GM18861 (cell line): ENCODE measurements at regions not wholly inside any gene's neighbourhood (a gene's known extent, or its start where the extent isn't known, plus 50 kb on each side); places are given as distances from the start of the nearest gene placed in this dataset.

Source experiments
- ATAC-seq: cut with Tn5 transposase; IDR thresholded peaks from one replicate; pipeline ENCODE4 v1.9.1; 2021; ENCODE audit not compliant: unreplicated experiment

- ATAC-seq, result no peak
Observed at GRCh38 chr7:131098527-131098926, 229.1 kb upstream of the MKLN1 start.

- ATAC-seq, result no peak
Observed at GRCh38 chr7:131100357-131101054, 227.2 kb upstream of the MKLN1 start.

DNA sequence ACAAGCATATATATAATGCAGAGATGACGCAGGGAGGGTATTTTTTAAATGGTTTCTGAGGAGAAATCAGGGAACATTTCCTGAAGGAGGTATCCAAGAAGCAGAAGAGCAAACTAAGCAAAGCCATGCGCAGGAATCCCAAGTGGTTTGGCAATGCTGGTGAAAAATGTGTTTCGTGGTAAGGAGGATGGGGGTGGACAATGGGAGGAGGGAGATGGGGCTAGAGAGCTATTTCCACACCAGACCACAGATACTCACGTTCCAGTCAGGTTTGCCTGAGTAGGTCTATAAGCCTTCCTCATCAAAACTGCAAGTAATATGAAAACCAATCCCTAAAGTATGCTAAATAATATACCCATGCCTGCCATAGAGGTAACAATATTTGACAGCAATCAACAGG, 223.7 kb upstream of the MKLN1 start:
- ATAC-seq, result no peak

DNA sequence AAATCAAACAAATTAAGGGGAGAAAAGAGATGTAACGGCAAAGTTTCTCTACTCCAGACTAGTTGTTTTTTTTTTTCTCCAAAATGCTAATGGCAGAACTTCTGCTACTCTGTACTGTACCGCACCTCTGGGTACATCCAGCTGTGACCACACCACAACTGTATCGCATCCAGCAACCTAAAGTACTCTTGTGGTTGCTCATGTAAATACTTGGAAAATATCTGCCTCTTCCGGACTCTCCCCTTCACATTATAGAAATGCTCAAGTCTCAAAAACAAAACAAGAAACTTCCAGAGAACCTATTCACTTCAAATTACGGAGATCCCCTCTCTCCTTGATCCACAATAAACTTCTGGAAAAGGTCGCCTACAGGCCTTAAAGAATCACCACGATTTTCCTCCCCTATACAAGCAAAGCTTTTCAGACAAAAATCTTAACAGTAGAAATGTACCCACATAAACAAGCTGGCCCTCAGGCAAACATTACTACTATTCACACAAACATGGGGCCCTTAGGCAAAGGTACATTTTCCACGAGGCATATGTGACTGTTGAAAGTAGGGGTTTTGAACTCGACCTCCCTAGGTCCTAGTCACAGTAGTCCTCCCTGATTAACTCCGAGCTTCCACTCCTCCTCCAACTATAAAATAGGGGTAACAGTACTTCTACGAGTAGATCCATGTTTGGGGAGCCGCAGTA, 222.9 kb upstream of the MKLN1 start:
- no peak for ATAC-seq

- no peak for ATAC-seq
Observed at GRCh38 chr7:131105294-131105798, 222.3 kb upstream of the MKLN1 start.

DNA sequence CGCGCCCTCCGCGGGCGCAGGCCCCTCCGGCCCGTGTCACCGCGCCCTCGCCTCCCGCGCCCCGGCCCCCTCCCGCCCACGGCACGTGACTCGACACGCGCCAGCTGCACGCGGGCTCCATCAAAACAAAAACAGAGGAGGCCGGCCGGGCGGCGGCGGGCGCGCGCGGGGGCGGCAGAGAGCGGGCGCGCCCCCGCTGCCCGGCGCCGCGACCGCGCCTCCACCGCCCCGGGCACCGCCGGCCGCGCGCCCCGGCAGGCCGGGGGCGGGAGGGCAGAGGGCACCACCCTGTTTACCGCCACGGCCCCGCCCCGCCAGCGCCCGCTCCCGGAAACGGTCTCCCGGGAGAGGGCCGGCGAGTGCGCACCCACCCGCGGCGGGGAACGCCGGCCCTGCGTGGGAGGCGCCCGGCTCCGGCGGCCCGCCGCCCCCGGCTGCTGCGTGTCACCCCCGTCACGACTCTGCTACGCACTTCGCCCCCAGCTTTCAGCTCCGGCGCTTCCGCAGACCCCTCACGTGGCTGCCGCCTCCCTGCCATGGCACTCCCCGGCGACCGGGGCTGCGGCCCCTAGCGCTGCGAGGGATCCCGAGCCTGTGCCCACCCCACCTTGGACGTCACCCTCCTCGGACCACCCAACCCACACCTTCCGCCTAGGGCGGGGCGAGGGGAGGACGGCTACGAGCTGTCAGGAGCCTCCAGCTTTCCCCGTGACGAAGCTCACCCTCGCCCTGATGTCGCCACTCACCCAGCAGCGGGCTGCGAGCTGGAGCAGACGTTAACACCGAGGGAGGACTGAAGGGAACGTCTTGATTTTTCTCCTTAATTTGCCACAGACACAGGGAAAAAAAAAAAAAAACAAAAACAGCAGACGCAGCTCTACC, 221.6 kb upstream of the MKLN1 start:
- ATAC-seq, result peak; percentile 28

DNA sequence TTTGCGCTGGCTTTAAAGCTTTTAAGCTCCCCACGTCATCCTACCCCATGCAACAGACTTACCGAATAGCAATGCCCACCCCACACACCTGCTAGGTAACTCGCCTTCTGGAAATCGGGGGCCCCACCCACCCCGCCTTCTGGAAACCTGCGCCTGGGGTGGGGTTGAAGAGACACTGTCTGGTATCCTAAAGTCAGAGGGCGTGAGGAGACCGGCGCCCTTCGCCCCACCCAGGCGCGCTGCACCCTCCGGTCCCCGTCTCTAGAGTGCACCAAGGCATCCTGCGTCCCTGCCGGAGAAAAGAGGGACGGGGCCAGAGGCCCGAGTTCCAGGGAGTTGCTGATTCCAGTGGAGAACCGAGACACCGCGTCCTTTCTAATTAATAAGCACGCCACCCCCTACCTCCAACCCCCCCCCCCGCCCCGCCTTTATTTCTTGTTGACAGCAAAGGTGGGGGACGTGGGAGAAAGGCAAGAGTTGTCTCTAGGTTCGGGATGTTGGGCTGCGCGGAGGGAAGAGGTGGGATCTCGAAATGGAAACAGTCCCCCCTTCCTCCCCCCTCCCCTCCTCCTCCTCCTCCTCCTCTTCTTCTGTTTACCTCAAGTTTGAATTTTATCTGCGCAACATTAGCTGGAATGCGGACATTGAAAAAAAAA, 220.9 kb upstream of the MKLN1 start:
- no peak for ATAC-seq

DNA sequence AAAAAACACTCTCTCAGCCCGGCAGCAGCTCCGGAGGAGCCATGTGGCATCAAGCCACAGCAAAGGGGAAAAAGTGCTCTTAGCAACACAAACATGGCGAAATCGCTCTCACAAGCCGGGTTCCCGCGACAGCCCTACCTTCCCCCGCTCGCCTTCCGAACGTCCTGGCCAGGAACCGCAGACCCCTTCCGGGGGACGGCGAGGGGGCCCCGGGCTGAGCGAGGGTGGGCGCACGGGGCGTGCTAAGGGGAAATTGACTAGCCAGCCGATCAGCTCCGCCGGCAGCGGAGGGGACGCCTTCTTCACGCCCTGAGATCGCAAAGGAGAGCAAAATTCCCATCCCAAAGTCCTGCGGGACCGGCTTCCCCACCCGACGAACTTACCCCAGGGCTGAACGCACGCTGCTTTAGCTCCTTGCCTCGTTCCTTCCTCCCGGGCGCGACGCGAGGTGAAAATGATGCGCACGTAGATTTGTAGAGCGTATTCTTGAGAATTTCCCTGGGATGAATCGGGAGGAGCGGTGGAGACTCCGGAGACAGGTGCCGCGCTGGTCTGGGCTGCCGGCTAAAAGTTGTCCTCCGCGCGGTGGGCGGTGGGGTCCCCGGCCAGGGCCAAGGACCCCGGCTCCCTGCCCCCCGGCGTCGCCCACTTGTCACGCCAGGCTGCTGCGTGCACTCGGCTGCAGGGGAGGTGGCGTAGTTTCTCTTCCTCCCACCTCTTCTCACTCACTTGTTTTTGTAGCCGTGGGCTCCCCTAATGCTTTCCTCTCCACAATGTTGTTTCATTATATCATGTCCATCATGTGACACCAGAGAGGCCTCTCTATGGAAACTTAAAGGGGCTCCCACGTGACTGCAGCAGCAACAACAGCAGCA, 220.1 kb upstream of the MKLN1 start:
- peak; percentile 38 for ATAC-seq

DNA sequence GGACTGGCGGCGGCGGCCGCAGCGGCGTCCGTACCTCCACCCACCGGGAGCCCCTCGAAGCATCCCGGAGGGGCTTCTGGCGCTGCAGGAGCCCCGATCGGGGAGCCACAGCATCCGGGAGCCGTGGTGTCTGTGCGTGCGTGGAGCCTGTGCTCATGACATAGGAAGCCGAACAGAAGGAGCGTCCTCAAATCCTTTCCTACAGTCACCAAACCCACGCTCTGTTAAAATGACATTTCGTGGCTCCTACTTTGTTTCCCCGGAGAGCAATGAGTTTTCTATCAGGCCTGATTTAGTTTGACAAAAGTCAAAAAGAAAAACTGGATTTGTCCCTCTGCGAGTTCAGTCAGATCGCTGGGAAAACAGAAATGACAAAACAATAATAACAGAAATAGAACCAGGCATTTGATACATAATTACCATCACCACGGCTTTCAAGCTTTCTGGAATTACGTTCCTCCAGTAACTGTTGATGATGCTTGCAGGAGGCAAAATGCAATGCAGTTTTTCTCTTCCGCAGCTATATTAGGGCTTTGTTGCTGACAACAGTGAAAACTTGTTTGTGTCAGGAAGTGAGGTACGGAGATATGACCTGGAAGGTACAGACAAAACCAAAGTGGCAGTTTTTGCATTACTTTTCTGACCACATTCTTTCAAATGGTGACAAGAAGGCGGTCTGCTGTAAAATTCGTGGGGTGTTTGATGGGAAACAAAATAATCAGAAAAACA, 219.3 kb upstream of the MKLN1 start:
- ATAC-seq, result no peak

DNA sequence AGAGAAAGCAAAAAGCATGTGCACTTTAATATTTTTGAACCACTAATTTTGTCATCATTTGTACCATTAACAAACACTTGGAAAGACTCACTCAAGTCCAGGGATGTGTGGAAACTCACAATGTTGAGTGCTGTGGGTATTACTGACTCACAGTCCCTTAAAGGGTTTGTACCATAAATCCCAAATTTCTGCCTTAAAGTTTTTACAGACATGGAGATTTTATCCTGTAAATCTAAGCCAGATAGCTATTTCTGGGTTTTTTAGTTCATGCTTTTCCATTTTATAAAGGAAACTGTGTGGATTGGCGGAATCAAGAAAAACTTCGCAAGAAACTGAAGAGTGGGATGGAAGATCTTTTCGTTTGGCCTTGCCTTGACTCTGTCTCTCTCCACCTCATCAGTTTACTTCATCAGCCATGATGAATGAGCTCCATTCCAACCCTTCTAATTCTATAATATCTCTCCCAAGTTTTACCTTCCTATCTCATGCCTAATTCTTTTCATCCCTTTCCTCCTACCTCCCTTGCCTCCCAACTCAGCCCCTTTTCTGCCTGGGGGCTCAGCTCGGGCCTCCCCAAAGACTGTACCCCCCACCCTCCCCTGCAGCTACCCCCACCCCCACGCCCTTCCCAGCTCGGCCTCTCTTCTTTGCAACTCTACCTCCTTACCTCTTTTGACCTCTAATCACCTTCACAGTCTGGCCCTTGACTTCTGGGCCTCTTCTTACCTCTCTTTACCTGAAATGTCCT, 218.5 kb upstream of the MKLN1 start:
- no peak for ATAC-seq

- no peak for ATAC-seq
Observed at GRCh38 chr7:131109759-131110296, 217.8 kb upstream of the MKLN1 start.

DNA sequence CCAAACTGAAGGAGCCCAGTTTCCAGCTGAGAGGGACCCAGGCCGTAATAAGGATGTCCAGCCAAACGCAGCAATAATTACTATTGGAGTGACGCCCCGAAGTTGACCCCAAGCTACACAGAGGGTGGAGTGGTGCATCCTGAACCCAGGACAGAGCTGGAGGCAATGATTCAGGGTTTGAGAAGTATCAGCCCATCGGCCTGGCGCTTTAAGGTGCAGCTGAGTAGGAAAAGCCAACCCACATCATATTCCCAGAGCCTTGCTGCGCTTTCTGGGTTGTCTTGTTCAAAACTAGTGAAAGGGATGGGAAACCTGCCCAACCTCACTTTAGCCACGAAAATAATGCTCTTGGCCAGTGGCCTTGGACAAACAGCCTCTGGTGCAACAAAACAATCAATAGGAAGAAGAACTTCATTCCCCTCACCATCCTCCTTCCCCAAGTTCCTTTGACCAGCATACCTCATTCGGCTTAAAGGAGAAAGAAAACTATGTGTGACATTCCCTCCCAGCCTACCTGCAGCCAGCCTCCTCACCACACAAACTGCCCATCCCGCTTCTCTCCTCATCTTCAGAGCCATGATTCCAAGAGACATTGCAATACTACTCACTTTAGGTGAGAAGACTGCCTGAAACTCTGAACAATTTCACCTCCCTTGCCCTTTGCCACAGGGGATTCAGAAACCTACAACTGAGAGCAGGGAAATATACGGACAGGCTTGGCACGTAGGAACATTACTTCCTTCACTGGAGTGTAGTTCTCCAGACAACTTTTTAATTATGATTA, 217.2 kb upstream of the MKLN1 start:
- ATAC-seq, result no peak

GRCh38 chr7:131111081-131111576, 216.5 kb upstream of the MKLN1 start:
- ATAC-seq, result no peak

DNA sequence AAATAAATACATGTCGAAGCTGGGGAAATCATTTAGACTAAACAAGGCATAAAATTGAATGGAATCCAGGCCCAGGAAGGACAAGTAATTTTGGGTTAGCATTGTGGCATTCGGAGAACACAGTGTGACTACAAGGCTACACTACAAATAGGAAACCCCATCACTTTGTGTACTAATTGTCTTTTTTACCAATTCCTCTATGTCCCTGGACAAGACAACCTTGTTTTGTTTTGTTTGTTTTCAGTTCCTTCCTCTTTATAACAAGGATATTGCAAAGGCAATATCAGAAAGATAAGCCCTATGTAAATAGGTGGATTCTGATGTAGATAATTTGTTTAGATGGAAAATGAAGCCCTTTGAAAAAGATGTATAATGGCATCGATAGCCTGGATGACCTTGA, 215.9 kb upstream of the MKLN1 start:
- ATAC-seq, result no peak

- ATAC-seq, result no peak
Observed at GRCh38 chr7:131112431-131112830, 215.2 kb upstream of the MKLN1 start.

DNA sequence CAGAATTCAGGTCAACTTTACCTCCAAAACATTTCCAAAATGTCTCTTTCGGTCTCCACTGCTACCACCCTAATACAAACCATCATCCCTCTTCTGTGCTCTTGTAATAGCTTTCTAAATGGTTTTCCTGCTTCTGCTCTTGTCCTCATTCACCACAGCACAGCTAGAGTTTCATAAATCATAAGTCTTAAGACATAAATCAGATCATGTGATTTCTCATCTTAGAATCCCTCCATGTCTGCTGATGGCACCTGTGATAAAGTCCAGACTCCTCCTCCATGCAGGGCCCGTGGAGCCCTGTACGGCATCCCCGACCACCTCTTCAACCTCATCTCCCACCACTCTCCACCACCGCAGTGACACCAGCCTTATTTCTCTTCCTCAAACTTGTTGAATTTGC, 212.3 kb upstream of the MKLN1 start:
- no peak for ATAC-seq

DNA sequence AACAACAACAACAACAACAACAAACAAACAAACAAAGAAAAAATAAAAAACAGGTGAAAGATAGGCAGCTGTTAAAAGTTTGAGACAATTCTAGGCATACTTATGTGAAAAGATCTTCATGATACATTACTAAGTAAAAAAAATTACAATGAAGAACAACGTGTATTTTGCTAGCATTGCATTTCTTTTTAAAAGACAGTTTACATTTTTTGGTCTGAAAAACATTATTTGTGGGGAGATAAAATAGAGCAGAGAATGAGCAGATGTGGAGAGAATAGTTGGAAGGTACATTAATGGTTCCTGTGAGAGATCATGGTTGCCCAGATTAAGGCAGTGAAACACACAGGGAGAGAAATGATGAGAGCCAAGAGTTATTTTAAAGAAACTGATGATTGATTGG, 210.2 kb upstream of the MKLN1 start:
- no peak for ATAC-seq

GRCh38 chr7:131119381-131119780, 208.3 kb upstream of the MKLN1 start:
- ATAC-seq, result no peak
